GM12873 (cell line): ENCODE measurements at regions not wholly inside any gene's neighbourhood (a gene's known extent, or its start where the extent isn't known, plus 50 kb on each side); places are given as distances from the start of the nearest gene placed in this dataset.

Source experiments
- TF ChIP-seq, protein P1 (sequence below): IDR thresholded peaks from 2 replicates; pipeline ENCODE4 v1.5.1; 2012; ENCODE audit warnings: low read depth, mild to moderate bottlenecking, moderate library complexity, low read length, control low read depth; ENCODE audit not compliant: insufficient read depth; ENCODE audit errors: missing control alignments

DNA sequence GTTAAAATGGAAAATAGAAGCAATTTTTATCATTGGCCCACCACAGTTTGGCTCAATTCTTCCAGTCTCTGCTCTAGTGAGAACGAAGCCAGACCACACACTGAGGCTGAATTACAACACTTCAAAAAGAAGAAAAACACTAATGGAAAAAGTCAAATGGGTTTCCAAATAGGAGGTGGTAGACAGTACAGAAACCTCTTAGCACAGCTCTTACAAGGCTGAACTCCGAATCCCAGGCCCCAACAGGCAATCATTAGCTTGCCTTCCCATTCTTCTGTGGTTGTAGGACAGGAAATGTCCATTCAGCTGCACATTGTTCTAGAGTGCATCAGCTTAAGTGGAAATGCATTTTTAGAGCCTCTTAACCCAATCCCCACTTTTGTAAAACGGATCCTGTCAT is 115.1 kb upstream of the MEOX2 start:
- TF ChIP-seq, protein P1, sequence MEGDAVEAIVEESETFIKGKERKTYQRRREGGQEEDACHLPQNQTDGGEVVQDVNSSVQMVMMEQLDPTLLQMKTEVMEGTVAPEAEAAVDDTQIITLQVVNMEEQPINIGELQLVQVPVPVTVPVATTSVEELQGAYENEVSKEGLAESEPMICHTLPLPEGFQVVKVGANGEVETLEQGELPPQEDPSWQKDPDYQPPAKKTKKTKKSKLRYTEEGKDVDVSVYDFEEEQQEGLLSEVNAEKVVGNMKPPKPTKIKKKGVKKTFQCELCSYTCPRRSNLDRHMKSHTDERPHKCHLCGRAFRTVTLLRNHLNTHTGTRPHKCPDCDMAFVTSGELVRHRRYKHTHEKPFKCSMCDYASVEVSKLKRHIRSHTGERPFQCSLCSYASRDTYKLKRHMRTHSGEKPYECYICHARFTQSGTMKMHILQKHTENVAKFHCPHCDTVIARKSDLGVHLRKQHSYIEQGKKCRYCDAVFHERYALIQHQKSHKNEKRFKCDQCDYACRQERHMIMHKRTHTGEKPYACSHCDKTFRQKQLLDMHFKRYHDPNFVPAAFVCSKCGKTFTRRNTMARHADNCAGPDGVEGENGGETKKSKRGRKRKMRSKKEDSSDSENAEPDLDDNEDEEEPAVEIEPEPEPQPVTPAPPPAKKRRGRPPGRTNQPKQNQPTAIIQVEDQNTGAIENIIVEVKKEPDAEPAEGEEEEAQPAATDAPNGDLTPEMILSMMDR: no peak

GRCh38 chr7:15801041-15801440 is 114.6 kb upstream of the MEOX2 start:
- TF ChIP-seq, protein P1: no peak

DNA sequence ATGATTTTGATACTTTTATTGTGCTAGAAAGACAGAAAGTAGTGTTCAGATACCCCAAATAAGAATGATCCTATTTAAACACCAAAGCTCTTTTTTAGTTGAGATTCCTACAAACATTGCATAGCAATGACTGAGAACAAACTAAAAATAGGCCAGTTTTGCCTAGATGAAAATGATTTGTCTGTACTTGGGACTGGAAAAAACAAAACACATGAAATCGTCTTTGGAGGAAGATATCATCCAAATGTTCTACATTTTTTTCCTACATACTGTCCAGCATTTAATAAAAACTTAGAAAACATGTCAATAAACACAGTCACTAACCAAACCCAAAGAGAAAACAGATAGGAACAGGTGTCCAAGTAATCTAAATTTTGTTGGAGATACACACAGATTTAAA is 111.6 kb upstream of the MEOX2 start:
- TF ChIP-seq, protein P1: no peak

DNA sequence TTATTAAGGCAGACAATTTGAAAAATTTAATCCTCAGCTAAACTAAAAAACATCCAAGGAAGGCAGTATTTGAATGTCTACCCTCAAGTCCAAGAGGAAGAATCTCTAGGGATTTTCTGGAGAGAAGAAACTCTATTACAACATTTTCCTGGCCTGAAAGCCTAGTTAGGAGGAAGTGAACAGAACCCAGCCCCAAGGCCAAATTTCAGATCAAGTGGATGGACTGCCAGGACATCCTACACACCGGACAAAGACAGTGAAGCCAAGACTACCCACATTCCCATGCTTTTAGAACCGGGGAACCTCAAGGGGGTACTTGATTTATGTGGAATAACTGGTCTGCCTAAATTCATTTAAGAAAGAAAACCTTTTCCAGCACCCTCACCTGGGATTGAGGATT is 108.9 kb upstream of the MEOX2 start:
- TF ChIP-seq, protein P1: no peak

DNA sequence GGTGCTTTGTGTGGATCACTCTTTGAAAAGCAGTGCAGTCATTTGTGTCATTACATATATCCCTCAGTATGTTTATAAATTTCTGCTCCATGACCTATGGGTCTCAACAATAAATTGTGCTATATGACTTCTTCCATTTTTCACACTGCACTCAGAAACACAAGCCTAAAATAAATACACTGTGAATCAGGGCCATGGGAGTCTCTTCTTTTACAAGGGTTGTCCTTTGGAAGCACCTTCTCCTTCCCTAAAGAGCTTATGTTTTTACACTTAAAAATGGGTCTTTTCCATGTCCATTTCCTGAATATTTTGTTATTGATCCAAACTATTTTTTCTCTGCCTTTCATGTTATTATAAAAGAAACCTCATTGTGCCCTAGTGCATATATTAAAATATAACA is 108.3 kb upstream of the MEOX2 start:
- TF ChIP-seq, protein P1: no peak

GRCh38 chr7:15784694-15785030 is 98.2 kb upstream of the MEOX2 start:
- TF ChIP-seq, protein P1: no peak

DNA sequence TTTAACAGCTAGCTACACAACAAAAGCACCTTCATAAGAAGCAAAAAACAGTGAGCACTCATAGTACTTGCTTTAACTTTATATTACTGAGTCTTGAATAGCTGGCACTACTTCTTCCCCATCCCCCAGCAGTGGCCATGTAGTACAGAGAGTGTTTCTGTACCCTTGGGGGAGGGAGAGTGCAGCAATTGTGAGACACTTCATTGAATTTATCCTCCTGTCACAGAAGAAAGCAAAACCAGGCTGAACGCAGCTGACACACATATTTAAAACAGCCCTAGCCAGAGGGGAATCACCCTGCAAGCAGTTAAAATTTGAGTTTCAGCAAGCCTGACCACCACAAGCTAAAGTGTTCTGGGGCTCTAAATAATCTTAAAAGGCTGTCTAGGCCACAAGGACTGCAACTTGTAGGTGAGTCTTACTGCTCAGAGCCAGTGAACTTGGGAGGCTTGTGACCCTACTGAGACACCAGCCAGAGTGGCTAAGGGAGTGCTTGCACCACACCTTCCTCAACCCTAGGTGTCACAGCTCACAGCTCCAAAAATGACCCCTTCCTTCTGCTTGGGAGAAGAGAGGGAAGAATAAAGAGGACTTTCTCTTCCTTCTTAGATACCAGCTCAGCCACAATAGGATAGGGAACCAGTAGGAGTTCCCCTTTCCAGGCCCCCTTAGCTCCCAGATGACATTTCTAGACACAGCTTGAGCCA is 97.7 kb upstream of the MEOX2 start:
- TF ChIP-seq, protein P1: no peak
